GM12878 (cell line): ENCODE measurements at regions not wholly inside any gene's neighbourhood (a gene's known extent, or its start where the extent isn't known, plus 50 kb on each side); places are given as distances from the start of the nearest gene placed in this dataset.

Experiments used
- CREM ChIP-seq: IDR thresholded peaks from 2 replicates; pipeline ENCODE4 v1.6.1; 2014; ENCODE audit warnings: antibody characterized with exemption, low read depth
- GABPA ChIP-seq: IDR thresholded peaks from 2 replicates; pipeline ENCODE4 v1.6.1; 2014; ENCODE audit warnings: antibody characterized with exemption, low read depth, mild to moderate bottlenecking, inconsistent platforms
- IKZF2 ChIP-seq, 2 experiments: fragments of 450-650 bp; IDR thresholded peaks; 2 replicates each; pipeline ENCODE4 v1.6.1; 2017; ENCODE audit warnings: mild to moderate bottlenecking in 2 of 2, moderate library complexity in 2 of 2
- NFYA ChIP-seq: IDR thresholded peaks from 2 replicates; pipeline ENCODE4 v1.6.1; 2011; ENCODE audit warnings: low read depth, mild to moderate bottlenecking, low read length, improper control_type of control experiment, borderline replicate concordance
- PAX8 ChIP-seq: fragments of 450-650 bp; IDR thresholded peaks from 2 replicates; pipeline ENCODE4 v1.6.1; 2017; ENCODE audit warnings: mild to moderate bottlenecking, moderate library complexity
- PML ChIP-seq: IDR thresholded peaks from 2 replicates; pipeline ENCODE4 v1.6.1; 2012; ENCODE audit warnings: low read length, inconsistent platforms
- POLR2AphosphoS5 ChIP-seq: IDR thresholded peaks from 2 replicates; pipeline ENCODE4 v1.6.1; 2011; ENCODE audit warnings: mild to moderate bottlenecking, low read length, inconsistent platforms
- TARDBP ChIP-seq: IDR thresholded peaks from 2 replicates; pipeline ENCODE4 v1.6.1; 2016; ENCODE audit warnings: borderline replicate concordance
- YY1 ChIP-seq: IDR thresholded peaks from 2 replicates; pipeline ENCODE4 v1.6.1; 2011; ENCODE audit warnings: low read depth, mild to moderate bottlenecking, low read length
- ZNF274 ChIP-seq: IDR thresholded peaks from one replicate; pipeline ENCODE4 v1.8.0; 2011; ENCODE audit not compliant: insufficient read length, insufficient read depth
- TF ChIP-seq, protein P1 (sequence below), 3 experiments: IDR thresholded peaks in 2 of 3; conservative IDR thresholded peaks in 1 of 3; 2 replicates each; pipeline ENCODE4 v1.5.1; 2011; ENCODE audit warnings: low read depth in 3 of 3, low read length in 3 of 3, mild to moderate bottlenecking in 3 of 3, control low read depth in 2 of 3, moderate library complexity in 2 of 3, inconsistent platforms in 1 of 3, mixed read lengths in 1 of 3; ENCODE audit not compliant: control insufficient read depth in 2 of 3, insufficient read depth in 1 of 3; ENCODE audit errors: extremely low read depth in 1 of 3
- TF ChIP-seq, protein P2 (sequence below): IDR thresholded peaks from 2 replicates; pipeline ENCODE4 v1.6.1; 2012; ENCODE audit warnings: low read depth, low read length, improper control_type of control experiment

DNA sequence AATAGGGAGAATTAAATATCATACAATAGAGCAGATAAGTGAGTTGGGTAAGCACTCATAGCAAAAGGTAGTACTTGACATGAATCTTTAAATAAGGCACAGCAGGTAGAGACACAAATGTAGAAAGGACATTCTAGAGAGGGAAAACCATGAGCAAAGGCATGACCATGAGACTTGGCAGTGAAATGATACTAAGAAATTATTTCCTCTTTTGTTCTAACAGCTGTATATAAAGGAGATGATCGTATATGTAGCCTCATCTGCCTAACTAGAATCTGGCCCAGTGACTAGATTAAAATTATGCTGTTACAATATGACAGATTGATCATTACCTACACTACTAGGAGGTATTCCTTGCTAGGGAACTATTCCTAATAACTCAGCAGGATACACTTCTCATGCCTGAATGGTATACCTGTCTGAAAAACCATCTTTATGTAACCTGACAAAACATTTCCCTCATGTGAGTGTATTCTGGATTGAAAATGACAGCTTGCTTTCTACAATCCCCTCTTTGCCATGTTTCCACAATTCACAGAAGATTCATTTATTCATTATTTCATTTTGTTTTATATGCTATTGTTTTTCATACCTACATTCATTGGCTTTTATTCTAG lies 725.7 kb downstream of the C12orf50 start:
- TF ChIP-seq, protein P1, sequence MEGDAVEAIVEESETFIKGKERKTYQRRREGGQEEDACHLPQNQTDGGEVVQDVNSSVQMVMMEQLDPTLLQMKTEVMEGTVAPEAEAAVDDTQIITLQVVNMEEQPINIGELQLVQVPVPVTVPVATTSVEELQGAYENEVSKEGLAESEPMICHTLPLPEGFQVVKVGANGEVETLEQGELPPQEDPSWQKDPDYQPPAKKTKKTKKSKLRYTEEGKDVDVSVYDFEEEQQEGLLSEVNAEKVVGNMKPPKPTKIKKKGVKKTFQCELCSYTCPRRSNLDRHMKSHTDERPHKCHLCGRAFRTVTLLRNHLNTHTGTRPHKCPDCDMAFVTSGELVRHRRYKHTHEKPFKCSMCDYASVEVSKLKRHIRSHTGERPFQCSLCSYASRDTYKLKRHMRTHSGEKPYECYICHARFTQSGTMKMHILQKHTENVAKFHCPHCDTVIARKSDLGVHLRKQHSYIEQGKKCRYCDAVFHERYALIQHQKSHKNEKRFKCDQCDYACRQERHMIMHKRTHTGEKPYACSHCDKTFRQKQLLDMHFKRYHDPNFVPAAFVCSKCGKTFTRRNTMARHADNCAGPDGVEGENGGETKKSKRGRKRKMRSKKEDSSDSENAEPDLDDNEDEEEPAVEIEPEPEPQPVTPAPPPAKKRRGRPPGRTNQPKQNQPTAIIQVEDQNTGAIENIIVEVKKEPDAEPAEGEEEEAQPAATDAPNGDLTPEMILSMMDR (IDR thresholded peaks at IDR 0.05 in 2 of 3, conservative IDR thresholded peaks at IDR 0.05 in 1 of 3; ENCODE audit: control insufficient read depth in 2 of 3, extremely low read depth in 1 of 3, insufficient read depth in 1 of 3, low read depth in 3 of 3, low read length in 3 of 3), result no peak
- TF ChIP-seq YY1 (no peak), CREM (no peak), PAX8 (no peak), ZNF274 (no peak), GABPA (no peak), NFYA (no peak), POLR2AphosphoS5 (no peak), TARDBP (no peak), IKZF2 (IDR thresholded peaks at IDR 0.05) (no peak), PML (no peak)
- TF ChIP-seq, protein P2, sequence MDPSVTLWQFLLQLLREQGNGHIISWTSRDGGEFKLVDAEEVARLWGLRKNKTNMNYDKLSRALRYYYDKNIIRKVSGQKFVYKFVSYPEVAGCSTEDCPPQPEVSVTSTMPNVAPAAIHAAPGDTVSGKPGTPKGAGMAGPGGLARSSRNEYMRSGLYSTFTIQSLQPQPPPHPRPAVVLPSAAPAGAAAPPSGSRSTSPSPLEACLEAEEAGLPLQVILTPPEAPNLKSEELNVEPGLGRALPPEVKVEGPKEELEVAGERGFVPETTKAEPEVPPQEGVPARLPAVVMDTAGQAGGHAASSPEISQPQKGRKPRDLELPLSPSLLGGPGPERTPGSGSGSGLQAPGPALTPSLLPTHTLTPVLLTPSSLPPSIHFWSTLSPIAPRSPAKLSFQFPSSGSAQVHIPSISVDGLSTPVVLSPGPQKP, result no peak
